HG03354 (cell line): ENCODE measurements at regions not wholly inside any gene's neighbourhood (a gene's known extent, or its start where the extent isn't known, plus 50 kb on each side); places are given as distances from the start of the nearest gene placed in this dataset.
"Not testable (repeated sequence)": the region's sequence is repeated elsewhere in the genome, so short reads cannot be mapped to it uniquely, and the experiment has no call there.

Source experiments
- ATAC-seq: cut with Tn5 transposase; IDR thresholded peaks from one replicate; pipeline ENCODE4 v1.9.1; 2021; ENCODE audit warnings: mild to moderate bottlenecking; ENCODE audit not compliant: unreplicated experiment, poor library complexity, severe bottlenecking

DNA sequence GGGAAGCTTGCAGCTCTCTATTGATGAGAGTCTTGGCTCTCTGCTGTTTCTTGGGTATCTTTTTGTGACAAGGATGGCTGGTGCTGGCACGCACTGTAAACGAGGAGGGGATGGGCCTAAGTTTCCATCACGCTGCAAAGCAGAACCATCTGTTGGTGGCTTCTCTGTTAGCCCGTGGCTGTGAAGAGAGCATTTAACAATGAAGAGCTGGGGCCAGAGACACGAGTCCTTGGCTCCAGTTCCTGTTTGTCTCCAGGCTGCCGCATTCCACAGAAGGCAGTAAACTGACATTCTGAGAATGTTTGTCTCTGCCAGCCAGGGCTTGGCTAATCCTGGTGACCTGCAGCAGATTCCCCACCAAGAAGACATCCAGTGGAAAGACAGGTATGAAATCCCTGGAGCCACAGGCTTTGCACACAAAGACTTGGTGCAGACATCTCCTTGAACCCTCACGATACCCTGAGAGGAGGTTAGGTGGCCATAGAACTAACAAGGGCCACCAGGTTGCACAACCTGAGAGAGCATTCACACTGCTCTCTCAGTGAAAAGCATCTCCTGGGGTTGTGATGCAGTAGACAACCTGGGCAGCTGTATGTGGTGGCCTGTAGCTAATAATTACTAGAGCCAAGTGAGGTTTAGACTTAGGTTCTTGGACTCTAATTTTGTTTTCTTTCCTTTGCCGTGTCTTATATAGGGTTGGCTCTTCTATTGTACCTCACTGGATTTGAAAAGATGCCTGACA is 130.9 kb downstream of the ASB7 start:
- ATAC-seq, result no peak

DNA sequence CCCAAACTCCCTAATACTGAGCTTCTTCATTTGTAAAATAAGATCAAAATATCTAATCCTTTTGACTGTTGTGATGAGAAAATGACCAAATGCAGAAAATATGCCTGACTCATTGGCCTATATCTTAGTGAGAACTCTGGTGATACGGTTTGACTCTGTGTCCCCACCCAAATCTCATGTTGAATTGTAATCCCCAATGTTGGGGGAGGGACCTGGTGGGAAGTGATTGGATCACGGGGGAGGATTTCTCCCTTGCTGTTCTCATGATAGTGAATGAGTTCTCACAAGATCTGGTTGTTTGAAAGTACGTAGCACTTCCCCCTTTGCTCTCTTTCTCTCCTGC is 131.4 kb downstream of the ASB7 start:
- ATAC-seq, result not testable (repeated sequence)

DNA sequence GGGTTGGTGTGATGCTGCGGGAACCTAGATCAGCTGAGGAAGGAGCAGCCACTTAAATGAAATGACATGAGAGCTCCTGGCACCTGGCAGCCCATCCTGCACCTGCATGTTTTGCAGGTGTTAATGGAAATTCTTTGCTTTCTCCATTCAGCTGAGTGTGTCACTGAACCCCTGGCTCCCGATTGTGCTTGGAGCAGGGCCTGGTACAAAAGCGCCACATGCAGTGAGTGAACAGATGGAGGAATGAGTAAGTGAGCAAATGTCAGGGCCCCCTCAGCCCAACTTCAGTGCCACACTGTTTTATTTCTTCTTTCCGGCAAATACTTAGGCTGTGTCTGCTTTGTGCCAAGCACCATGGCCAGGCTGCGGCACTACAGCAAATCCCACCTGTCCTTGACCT is 132.2 kb downstream of the ASB7 start:
- ATAC-seq, result no peak

DNA sequence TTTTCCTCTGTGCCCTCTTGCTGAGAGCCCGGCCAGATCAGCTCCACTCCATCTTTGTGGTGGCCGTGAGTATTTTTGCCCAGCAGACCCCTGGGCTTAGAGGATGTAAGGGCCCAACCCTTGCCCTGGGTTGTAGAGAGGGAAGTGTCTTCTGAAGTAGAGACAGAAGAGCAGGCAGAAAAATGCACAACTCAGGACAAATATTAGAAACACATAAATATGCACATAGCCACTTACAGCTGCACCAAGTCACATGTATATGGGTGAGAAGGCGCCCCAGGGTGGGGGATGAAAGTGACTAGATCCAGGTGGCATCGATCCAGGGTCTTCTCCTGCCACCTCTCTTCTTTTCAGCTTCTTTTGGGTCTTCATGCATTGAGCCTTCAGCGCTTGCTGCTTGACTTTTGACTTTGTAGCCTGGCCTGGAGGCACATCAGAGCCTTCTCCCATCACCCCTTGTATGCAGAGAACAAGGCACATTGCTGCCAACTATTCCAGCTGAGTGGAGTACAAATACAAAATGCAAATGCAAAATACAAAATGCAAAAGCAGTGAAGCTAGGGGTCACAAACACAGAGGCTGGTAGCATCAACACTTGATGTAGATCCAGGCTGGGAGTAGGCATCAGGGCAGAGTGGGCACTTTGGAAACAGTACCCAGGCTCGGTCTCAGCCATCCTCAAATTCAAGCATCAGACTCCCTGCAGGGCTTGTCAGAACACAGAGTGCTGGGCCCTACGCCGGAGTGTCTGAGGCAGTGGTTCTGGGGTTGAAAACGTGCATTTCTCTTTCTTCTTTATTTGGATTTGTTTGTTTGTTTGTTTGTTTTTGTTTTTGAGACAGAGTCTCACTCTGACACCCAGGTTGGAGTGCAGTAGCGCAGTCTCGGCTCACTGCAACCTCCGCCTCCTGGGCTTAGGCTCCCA is 133.0 kb downstream of the ASB7 start:
- ATAC-seq, result no peak

DNA sequence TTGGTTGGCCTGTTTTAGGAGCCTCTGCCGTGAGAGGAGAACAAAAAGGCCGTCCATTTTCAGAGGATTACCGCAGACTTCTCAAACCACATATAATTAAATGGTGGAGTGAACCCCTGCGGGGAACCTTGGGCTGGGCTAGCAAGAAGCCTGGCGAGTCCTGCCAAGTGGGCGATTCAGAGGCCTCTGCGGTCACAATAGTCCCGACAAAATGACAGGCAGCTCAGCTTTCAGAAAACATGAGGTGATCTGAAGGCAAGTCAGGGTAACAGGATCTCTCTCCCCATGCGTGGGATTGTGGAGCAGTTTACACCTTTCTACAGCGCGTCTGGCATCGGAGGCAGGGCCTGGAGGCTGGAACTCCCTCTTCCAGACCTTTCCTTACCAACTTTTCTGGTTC is 134.8 kb downstream of the ASB7 start:
- ATAC-seq, result no peak

DNA sequence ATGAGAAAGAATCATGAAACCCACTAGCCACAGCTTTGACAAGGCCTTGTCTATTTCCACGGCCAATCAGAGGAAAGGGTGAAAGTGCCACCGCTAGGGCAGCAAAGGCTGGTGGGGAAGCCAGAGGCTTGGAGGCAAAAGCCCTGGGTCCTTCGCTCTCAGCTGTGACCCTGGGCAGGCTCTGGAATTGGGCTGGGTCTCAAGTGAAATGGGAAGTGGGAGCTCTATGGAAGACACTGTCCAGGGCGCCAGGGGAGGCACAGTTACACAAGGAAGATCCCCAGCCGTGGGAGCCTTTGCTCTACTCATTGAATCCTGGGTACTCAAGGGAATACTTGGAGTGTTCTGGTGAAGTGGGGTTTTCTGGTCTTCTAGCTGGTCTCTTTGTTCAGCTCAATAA is 136.2 kb downstream of the ASB7 start:
- no peak for ATAC-seq

DNA sequence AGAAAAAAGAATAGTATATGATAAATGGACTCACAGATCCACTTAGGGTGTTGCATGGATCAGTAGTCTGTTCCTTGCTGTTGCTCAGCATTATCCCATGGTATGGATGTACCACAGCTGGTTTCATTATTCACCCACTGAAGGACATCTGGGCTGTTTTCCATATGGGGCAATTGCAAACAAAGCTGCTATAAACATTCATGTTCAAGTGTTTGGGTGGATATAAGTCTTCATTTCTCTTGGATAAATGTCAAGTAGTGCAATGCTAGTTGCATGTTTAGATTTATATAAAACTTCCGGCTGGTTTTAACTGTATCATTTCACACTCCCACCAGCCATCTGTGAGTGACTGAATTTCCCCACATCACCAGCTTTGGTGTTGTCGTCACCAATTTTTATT is 137.7 kb downstream of the ASB7 start:
- ATAC-seq, result no peak

DNA sequence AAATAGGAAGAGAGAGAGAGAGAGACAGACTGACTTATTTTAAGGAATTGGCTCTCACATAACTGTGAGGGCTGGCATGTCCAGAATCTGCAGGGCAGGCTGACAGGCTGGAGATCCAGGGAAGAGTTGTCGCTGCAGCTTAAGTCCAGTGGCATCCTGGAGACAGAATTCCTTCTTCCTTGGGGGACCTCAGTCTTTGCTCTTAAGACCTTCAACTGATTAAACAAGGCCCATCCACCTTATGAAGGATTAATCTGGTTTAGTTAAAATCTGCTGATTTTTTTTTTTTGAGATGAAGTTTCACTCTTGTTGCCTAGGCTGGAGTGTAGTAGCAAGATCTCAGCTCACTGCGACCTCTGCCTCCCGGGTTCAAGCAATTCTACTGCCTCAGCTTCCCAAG is 128.0 kb upstream of the ALDH1A3 start:
- no peak for ATAC-seq

DNA sequence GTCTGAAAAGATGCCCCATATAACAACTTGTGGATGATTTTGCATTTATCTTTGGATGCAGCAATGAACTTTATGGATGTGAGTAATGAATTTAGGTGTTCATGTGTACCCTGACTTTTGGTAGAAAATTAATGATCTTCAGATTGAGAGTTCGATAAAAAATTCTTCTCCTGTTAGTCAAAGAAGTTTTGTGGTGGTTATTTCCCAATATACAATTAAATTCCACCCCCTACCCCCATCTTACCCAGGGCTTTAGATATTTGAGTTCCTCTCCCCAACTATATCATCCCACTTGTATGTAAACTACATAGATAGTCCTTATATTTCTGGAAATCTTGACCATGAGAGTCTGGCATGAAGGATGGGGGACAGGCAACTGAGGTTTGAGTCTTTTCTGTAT is 126.1 kb upstream of the ALDH1A3 start:
- ATAC-seq, result no peak

DNA sequence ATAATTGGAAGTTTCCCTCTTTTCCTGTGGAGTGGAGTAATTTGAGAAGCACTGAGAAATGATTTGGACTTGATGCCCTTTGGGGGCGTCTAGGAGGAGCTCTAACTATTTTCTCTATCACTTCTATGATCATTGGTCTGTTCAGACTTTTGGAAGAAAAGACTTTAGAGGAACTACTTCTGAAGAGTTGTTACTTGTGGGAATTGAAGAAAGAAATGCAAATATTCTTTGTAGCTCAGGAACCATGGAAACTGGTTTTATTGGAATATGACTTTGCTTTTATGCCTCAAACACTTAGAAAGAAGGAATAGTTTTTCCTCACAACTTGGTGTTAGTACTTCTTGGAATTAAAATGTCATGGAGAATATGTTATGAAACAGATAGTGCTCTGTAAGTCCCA is 122.0 kb upstream of the ALDH1A3 start:
- ATAC-seq, result no peak

DNA sequence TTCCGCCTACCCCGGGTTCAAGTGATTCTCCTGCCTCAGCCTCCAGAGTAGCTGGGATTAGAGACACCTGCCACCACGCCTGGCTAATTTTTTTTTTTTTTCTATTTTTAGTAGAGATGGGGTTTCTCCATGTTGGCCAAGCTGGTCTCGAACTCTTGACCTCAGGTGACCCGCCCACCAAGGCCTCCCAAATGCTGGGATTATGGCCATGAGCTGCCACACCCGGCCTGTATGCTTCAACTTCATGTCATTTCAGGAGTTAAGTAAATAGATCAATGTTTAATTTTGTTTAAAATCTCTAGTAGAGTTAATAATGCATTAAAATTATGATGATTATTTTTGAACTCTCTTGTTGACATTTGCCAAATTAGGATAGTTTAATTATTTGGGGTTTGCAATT is 121.1 kb upstream of the ALDH1A3 start:
- ATAC-seq, result no peak

DNA sequence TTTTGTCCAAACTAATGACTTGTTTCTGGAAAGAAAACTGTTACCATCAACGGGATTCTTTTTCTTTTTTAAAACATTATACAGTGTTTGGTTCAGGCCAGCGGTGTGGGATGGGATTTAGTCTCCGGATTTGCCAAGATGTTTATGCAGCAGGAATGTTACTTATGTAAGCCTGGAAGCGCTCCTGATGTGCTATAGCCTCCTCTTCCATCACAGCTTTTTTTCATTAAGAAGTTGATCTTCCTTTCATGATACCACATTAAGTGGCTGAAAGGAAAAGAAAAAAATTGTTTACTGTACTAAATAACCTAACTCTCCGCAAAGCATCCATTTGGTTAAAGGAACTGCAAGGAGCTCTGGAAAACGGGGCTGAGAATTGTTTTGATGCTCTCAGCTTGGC is 120.5 kb upstream of the ALDH1A3 start:
- no peak for ATAC-seq

DNA sequence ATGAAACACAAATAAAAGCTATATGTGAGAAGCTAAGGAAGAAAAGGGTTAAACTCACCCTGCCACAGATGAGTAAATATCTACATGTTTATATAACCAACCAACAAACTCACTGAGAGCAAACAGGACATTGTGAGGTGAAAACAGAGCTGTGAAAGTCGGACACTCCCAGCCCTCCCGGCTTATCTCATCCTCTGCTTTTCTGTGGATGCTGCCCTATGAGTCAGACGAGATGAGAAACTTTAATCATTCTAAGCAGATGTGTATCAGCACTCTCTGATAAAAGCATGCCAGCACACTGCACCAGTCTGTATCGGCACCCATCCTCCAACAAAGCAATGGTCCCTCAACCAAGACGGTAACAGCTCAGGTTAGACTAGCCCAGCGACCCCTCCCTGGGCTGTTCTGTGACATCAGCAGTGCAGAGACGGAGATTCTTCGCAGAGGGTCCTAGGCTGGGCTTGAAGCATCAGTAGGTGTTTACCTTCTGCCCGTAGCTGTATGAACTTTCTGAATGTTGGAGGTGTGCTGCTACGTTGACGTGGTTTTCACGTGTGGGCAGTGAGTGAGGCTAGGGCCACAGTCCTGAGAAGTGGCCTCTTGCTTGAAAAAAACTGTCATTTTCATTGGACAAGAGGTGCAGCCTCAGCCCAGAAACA is 119.8 kb upstream of the ALDH1A3 start:
- no peak for ATAC-seq

DNA sequence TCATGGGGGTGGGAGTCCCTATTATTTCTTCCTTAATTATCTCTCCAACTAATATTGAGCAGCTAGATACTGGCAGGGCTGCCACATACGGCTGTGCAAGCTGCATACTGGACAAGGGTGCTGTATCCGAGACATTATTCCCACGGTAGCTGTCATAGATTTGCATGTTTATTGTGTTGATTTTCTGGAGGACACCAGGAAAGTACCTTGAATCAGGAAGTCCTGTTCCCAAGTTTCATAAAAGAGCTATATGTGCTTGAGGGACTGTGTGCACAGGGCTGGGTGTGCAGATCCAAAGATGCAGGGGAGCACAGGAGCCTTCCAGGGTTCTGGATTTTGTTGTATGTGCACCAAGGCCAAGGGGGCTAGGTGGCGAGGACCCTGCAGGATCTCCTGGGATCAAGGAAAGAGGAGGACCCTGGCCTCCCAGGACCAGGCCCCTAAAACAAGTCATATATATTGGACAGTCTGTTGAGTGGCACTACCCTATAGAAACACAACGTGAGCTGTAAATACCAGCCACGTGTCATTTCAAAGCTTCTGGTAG is 119.2 kb upstream of the ALDH1A3 start:
- ATAC-seq, result no peak

DNA sequence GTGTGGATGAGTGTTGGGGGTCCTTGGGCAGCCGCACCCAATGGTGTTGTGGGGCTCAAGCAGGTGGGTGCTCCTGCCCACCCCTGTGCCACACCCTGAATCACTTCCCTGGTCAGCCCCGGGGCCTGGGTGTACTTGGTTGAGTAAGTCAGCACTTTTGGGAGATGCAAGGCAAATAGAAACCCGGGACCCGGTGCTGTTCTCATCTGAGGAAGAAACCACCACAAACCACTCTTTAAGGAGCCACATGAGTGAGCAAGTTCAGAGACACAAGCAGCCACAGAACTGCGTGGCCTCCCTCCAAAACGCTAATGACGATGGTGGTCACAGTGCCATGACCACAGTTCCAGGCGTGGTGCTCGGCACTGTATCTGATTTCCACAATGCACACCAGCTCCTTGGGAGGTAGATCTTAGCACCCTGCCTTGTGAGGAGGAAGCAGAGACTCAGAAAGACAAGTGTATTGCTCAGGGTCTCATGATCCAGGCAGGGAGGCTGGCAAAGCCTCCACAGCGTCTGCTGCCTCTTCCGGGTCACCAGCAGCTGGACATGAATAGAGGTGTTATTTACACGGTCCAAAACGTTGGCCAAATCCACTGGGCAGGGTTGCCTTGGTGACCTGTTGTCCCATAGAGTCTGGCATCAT is 118.2 kb upstream of the ALDH1A3 start:
- ATAC-seq, result no peak

DNA sequence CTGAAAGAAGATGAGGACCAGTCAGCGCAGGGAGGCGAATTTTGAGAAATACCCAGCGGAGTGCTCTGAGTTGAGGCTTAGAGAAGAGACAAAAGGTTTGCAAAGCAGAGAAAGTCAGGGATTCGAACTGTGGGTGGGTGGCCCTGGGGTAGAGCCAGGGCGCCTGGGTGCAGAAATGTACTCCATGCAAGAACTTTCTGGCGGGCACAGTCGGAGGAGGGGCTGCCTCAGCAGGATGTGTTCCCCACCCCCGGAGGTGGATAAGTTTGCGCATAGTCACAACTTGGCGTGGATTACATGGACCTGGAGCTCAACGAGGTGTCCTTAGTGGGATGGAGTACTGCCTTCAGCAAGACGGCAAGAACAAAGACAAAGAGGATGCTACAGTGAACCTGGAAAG is 117.3 kb upstream of the ALDH1A3 start:
- no peak for ATAC-seq

DNA sequence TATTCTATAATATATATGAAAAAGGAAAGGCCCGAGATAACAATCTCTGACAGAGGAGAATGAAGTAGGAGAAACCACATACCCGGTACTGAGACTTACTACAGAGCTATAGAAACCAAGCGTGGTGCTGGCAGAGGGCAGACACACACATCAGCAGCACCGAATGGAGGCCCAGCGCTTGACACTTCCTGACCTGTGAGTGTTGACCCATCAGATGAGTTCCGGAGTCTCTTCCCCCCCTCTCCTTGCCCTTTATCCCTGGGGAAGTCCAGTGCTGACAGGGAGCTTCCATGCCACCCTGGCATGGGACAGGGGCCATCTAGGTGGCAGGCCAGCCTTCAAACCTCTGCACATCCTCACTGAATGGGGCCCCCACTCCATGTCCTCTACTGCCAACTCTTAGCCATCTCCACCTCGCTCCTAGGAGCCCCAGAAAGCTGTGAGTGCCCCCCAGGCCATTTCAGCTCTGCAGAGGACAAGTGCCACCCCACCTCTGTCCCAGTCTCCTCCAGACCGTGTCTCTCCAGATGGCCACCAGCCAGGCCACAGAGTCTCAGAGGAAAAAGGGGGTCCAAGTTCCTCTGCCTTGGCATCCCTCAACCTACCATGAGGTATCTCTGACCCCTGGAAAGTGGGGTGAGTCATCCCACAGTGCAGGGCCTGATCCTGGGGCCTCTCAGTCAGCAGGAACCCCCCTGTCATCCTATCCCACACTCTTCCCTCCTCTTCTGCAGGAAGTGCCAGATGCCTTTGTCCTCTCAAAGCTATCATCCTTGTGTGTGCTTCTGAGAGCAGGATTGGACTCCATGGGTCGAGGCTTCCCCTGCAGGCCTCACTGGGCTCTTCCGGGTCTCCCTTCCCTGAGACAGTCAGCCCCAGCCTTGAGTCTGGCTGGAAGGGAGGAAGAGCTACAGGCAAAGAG is 116.5 kb upstream of the ALDH1A3 start:
- ATAC-seq, result no peak

DNA sequence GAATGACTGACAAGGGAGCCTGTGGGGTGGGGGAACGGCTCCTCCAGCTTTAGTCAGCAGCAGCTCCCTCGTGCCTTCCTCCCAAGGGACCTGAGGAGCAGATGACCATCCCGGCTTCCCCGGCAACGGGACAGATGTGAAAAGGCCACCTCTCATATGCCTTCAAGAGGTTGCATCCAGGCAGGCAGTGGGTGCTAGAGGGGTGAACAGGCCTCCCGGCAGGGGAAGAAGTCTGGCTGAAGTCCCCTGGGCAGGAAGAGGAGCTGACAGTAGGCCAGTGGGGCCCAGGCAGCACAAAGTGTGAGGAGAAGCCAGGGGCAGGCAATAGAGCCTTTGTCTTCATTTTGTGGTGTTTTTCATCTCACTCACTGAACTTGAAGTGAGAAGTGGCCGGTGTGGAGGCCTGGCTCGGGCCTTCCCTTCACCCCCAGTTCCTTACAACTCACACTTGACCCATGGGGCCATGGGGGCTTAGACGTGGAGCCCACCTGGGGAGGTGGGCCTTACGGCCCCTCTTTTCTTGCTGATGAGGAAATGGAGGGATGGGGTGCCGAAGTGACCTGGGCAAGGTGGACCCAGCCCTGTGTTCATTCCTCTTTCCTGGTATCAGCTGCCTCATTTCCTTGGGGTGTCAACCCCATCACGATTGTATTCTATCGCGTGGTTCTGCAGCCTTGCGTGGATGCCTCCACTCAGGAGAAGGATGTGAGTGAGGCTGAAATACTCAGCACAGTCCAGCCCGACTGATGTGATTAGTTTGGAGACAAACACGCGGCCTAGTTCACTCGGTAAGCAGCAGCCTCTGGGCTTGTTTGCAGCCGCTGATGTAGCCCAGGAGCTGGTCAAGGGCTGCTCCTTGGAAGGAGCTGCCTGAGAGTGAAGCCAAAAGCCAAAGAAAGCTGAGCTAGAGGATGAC is 115.5 kb upstream of the ALDH1A3 start:
- ATAC-seq, result no peak
